H1 (cell line): ENCODE measurements at regions not wholly inside any gene's neighbourhood (a gene's known extent, or its start where the extent isn't known, plus 50 kb on each side); places are given as distances from the start of the nearest gene placed in this dataset.

Experiments
- EP300 ChIP-seq, 2 experiments: IDR thresholded peaks; 1 replicate in 1 of 2; 2 replicates in 1 of 2; pipeline ENCODE4 v1.6.1; 2011 to 2012; ENCODE audit warnings: low read depth in 2 of 2, low read length in 2 of 2, mild to moderate bottlenecking in 2 of 2, borderline replicate concordance in 1 of 2, inconsistent platforms in 1 of 2, moderate library complexity in 1 of 2
- GTF2F1 ChIP-seq: IDR thresholded peaks from 2 replicates; pipeline ENCODE4 v1.6.1; 2012; ENCODE audit warnings: low read depth, low read length, improper control_type of control experiment, borderline replicate concordance
- SIRT6 ChIP-seq: IDR thresholded peaks from one replicate; pipeline ENCODE4 v1.7.1; 2012; ENCODE audit warnings: low read length, inconsistent platforms
- ZNF274 ChIP-seq: IDR thresholded peaks from 2 replicates; pipeline ENCODE4 v1.7.0; 2012; ENCODE audit warnings: low read length, borderline replicate concordance; ENCODE audit errors: extremely low read depth

DNA sequence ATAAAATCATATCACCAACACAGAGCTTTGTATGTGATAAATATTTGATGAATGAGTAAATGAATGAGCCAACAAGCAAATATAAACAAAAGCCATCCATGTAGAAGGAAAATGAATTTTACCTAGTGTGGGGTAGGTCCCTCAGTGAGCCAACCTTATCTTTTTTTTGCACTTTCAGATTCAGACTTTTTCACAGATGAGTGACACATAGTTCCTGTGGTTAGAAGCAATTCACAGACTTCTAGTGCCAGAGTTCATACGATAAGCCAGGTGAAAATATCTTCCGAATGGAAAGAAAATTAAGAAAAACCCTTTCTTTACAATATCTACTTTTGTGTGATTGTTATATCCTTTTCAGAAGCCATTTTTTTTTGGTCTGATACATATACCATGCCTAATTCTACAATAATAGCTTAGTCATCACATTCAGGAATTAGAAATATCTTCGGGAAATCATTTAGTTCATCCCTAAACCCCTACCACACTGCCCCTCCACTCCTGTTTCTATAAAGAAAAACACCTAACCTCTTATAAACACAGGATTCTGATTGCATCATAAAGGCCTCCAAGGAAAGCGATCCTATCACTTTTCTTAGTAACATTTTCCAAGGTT is 82.7 kb upstream of the CNR1 start:
- TF ChIP-seq ZNF274 (no peak), GTF2F1 (no peak), EP300 (IDR thresholded peaks at IDR 0.05; ENCODE audit: borderline replicate concordance in 1 of 2, low read depth in 2 of 2, low read length in 2 of 2) (no peak), SIRT6 (no peak)
